DMS 273 treated with DMSO at 0.1 percent for 48 hours (cell line): ENCODE measurements at regions not wholly inside any gene's neighbourhood (a gene's known extent, or its start where the extent isn't known, plus 50 kb on each side); places are given as distances from the start of the nearest gene placed in this dataset.
A peak's percentile ranks its signal among the peaks of the same experiment; 100 is the strongest.

ENCODE experiments used
- DNase-seq: peaks from one replicate; lab custom pipeline; 2025; lab: John Stamatoyannopoulos, UW

DNA sequence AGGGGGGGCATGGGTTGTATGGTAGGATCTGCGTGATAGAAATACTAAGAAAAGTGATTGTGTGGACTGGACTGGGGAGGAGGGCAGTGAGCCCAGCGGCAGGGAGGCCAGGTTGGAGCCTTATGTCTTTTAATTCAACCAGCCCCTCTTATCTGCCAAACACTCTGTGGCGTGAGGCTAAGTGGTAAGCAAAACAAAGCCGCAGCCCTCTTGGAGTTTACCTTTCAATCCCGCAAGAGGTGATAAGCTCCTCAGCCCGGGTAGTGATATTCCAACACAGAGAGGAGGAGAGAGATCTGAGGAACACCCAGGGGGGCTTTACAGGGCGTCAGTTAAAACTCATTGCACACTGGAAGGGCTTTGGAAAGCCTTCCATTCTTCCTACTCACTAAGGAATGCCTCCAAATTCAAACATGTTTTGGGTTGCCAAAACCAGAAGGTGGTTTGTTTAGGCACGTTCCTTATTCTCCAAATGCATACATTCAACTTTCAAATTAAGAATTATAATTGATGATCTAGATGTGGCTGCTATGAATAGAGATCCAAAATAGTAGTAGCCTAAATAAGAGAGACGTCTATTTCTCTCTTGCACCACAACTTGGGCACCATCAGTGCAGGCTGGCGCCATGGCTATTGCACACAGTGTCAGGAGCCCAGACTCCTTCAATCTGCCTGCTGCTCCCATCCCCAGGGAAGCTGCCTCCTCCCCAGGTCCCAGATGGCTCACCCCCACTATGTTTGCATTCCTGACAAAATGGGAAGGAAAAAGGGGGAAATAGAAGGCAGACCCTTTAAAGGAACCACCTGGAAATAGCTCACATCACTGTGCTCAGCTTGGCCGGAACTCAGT, 75.1 kb upstream of the FSTL4 start:
- no peak for DNase-seq

DNA sequence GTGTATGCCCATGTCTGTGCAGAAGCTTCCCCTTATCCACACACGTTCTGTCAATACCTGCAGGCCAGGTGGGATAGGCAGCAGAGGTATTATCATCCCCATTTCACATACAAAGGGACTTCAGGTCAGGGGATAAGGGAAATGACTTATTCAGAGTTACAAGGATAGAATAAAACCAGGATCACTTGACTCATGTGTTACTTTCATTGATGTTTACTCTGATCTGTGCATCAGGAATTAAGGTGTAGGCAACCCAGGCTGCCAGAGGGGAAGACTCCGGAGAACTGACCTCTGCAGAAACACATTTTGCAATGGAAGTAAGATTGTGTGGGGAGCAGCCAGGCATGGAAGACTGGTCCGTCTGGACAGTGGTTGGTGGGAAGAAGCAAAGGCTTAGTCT, 74.2 kb upstream of the FSTL4 start:
- DNase-seq: no peak

DNA sequence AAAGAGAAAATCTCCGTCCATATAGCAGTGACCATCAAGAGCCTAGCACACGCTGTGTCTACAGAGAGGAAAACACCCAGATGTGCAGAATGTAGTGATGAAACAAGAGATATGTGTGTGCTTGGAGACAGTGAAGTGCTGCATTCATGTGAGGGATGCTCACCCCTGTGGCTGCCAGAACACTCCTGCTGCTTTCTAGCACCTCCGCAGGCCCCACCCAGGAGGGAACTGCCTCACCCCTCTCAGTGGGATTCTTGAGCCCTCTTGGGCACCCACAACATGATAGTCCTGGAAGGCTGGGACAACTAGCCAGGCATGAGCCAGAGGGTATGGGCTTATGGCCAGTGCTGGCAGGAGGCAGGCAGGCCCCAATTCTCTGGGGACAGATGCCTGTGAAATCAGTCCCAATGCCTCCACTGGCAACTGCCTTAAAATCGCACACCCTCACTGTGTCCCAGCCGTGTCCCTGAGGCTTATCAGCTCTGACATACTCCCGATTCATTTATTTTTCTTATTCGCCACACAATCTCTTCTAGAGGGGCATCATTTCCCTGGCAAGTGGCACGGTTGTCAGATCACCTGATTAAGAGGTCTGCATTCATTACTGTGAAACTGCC, 73.2 kb upstream of the FSTL4 start:
- DNase-seq: no peak

DNA sequence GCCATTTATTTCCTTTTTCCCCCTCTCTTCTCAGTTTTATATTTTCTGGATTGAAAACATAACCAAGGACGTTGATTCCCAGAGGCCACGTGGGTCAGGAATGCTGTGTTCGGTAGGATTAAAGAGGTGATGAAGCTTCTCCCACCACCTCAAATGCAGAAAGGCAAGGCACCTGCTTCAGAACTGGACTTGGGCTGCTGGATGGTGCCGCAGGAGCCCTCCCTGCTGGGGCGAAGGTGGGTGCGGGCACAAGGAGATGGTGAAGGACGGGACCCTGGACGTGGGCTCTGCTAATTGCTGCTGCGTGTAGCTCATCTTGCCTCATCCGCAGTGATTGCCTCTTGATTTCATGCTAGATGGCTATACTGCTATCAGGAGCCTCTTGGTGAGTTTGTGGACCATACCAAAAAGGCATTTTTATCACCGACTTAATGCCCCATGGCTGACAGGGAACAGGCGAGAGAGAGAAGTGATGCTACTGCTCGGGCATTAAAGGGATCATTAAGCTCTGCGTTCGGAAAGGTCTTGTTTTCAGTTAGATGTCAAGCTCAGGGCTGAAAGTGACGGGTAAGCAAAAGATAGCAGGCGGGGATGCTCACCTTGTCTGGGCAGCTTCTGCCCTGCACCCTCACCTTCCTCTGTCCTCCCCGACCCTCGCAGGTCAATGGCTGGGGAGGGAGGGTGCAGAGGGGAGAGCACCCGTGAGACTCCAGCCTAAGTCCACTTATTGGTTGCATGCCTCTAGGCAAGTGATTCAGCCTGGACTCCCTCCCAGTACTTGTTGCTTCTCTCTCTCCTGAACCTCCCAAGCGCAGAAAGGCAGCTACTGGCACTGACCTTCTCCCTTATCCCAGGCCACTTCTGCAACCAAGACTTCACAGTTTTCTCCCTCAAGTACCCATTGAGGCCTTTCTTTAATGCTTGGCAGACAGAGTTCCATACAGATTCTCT, 71.6 kb upstream of the FSTL4 start:
- DNase-seq: no peak

DNA sequence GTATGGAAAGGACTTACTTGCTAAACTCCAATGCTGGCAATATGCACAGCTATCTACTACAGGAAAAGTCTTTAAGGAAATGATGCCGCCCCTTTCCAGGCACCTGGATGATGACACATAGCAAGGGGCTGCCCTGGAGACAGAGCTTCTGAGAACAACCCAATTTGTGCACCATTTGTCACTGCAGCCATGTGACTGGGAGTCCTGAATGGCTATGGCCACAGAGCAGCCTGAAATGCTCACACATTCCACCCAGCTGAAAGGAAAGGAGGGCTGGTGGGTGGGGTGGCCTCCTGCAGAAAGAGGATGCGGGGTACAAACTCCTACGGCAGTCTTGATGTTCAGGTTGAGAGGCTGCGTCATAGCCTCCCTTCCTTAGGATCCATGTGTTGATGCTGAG, 70.1 kb upstream of the FSTL4 start:
- DNase-seq: no peak

DNA sequence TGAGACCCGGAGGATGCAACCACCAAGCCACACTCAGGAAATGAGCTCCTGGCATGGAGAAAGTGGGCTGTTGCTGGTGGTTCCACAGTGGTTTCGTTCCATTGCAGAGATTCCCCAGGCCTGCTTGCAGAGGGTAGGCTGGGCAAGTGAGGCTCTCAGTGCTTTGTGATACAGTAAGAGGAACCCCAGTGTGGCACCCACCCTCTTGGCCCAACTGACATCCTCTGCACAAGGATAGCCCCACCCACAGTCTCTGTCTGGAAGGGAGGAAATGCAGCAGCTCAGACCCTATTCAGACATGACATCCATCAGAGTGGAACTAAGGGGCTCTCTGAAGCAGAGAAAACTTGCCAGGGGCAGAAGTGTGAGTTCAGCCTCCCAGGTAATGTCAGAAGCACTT, 69.6 kb upstream of the FSTL4 start:
- DNase-seq: no peak

DNA sequence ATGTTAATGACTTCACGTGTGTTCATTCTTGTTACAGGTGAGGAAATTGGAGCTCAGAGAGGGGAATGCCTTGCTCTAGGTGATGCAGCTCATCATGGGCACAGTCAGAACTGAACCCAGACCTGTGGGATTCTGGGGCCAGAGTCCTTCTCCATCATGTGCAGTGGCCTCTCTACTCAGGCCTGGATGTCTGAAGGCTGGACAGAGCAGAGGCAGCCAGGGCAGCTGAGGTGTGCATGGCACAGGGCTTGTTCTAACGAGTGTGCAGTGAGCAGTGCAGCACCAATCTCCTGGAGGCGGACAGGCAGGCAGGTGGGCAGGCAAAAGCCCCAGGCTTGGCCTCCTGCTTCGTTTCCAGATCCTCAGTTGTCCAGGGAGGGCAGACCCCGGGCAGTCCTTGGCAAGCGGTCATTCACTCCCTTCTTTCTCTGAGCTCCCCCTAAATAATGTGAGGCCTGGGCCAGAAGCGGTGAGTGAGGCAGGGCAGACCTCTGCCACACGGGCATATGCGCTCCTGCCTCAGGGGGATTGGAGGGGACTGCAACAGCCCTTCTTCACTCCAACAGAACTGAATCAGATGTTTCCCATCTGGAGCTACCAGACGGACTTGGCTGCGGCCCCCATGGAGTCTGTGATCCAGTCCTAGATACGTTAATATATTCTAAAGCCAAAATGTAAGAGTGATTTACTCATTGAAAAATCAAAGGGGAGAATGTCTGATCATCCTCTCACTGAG, 68.7 kb upstream of the FSTL4 start:
- peak; percentile 83 for DNase-seq

DNA sequence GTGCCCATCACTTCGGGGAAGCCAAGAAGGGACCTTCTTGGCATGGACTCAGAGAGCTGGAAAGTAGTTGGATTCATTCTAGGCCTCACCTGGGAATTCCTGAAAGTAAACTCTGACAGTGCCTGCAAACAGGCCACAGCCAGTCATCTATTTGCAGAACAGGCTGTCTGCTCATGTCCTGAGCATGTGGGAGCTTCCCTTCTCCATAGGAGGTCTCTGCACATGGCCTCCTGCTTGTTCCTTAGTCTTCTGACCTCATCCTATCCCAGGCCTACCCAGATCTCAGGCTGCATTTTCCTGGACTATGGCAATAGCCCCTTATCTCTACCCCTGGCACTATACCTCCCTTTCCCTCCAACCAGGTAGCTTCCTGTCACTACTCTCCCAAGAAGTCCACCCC, 67.2 kb upstream of the FSTL4 start:
- no peak for DNase-seq

DNA sequence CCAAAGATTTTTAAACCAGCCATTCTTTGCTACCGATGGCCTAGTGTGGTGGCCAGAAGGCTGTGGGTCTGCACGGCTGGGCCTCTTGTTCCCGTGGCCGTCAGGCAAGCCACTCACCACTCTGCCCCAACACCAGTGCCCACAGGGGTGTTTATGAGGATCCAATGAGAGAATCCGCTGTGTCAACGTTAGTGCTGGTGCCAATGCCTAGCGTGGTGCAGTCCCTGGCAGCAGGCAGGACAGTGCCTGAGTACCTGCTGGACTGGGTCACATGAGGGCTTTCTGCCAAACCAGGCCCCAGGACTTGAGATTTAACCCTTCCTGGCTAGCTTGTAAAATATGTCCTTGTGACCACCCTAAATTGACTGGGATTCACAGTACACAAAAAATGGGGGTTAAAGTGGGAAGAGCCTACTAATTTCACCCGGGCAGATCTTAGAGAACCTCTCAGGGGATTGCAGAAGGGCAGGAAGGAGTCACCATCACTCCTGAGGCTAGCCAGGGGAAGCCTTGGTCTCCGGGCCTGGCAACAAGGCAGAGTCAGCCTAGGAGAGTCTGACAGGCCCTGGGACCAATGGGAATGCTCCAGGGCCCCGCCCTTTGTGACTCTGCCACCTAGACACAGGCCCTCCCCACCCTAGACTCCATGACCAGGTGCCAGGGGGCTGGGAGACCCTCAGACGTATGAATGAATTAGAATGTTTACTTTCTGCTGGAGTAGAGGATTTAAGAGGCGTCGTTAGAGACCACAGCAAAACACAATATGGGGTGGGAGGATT, 63.2 kb upstream of the FSTL4 start:
- no peak for DNase-seq

DNA sequence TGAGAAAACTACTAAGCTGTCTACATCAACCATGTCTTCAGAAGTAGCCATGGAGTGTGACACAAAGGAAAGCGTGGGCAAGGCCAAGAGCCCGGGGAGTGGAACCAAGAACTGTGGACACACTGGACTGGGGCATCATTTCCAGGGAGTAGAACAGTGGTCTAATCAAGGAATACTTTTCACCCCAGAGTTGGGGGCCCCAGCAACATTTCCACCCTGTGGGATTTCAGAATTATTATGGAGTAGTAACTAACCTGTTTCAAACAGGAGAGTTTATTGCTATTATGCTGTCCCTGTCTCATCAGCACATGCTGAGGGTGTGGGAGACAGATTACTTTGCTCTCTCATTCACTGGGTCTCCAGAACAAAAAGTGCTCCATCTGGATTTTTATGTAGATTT, 58.0 kb upstream of the FSTL4 start:
- no peak for DNase-seq

DNA sequence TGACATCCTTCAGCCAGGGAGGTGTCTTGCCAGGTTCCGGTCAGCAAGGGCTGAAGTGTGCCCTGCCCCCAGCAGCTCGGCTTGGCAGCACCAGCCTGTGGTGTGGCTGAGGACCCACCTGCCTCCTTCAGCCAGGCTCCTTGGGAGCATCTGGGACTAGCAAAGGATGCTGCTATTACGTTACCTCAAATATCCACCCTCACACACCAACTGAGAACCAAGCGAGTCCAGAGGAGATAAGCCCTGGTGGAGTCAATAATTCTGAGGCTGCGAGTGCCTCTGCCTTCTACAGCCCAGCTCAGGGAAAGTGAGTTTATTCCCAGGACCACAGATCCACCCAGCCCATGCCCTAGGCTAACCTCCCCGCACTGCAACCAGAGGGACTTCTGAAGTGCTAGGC, 57.1 kb upstream of the FSTL4 start:
- DNase-seq: no peak

DNA sequence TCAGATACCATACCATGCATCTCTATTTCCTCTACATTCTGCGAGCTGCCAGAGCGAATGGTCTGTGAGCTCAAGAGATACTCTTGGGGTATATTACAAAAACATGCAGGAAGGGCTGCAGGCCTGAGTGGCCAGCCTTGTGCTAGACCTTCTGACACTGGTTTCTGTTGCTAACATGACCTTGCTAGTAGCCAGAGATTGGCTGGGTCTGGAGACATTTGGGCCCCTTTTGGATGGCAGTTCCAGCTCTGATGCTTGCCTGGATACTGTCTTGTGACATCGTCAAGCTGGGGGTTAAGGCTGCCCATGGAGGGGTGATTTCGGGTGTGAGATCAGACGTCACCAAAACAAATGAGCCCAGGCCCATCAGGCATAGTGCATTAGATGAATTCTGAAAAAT, 56.1 kb upstream of the FSTL4 start:
- no peak for DNase-seq

DNA sequence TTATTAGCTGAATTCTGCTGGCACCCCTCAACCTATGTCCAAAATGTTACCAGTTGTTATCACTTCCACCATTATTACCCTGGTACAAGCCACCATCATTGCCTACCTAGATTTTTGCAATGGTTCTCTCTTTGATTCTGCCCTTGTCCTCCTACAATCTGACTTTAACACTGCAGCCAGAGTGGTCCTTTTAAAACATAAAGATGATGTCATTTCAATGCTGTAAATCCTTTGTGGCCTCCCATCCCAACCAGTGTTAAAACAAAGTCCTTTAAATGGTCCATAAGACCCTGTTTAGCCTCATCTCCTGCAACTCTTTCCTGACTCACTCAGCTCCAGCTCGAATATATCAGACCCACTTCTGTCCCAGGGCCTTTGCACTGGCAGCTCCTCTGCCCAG, 54.9 kb upstream of the FSTL4 start:
- DNase-seq: no peak

DNA sequence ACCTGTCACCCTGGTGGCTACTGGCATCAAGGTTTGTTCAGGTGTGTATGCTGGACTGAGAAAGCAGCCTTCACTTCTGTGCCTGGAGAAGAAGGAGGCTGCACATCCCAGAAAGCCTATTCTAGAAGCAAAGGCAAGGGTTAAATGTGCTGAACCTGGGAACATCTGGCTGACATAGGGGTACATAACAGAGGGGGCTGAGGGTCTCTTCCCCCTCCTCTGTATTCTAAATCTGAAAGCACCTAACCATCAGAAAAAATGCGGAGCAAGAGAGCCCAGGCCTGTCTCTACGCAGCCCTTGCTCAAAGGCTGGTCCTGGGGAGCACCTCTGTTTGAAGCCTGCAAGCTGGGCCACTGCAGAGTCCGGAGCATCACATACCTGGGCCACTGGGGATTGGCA, 53.2 kb upstream of the FSTL4 start:
- no peak for DNase-seq

DNA sequence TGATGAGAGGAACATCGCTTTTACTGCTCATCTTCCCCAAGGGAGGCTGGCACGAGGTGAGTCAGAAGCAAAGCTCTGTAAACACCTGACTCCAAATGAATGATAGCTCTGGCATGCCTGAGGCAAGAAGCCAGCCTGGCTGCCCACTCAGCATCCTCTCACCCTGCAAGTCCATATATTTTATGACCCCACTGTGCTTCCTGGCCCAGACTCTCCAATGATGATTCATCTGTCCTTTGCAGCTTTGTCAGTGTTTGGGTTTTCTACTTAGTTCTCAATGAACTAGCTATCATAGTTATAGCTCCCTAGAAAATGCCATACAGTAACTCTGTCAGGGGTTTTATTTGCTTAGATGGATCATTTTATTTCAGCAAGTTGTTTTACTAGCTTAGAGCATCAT, 52.1 kb upstream of the FSTL4 start:
- no peak for DNase-seq

DNA sequence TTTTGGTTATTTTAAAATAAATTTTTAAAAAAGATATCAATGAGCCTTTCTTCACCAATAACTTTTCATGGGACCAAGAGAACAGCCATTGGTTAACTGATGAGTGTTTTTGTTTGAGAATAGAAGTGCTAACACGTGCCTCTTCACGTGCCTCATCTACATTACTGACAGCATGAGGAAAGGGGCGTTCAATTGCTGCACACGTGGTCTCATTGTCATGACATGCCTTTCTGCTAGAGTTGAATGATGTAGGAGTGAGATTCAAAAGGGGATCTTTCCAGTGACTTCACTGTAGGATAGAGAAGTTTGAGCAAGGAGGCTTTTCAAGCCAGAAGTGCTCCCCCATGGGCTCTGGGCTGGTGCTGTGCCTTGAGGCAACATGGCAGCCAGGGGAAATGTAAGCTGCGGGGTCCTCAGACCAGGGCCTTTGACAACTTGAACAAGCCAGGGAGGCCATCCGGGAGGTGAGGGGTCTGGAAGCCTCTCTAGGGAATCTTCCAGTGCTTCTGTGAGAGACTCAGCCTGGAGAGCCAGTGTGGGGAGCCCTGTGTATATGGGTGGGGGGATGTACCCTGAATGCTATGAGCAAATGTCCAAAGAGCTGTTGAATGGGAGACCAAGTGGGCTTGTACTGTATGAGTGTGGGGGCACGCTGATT, 51.2 kb upstream of the FSTL4 start:
- DNase-seq: no peak

DNA sequence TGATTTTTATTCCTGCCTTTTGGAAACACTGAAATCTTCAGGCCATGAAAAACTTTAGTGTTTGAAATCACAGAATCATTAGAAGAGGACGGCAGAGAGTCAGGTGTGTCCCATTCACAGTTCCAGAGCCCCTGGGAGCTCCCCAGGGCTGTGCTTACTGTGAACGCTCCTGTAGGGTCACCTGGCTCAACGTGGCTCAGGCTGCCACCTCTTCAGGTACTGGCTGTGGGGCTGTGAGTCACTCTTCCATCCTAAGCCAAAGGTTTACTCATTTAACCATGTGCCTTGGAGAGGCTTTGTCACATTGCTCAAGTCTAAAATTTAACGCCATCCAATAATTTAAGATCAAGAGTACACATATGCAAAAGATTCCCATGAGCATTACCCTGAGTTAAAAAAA, 50.2 kb upstream of the FSTL4 start:
- no peak for DNase-seq
